B cell (primary cell): ENCODE measurements at regions not wholly inside any gene's neighbourhood (a gene's known extent, or its start where the extent isn't known, plus 50 kb on each side); places are given as distances from the start of the nearest gene placed in this dataset.

ENCODE experiments used
- EZH2 ChIP-seq: IDR thresholded peaks from 2 replicates; pipeline ENCODE4 v1.6.1; 2012; ENCODE audit warnings: borderline replicate concordance, low read depth, mild to moderate bottlenecking, moderate library complexity, low read length; ENCODE audit not compliant: insufficient read depth, poor library complexity, severe bottlenecking
- TF ChIP-seq, protein P1 (sequence below): fragments of 200-600 bp; IDR thresholded peaks from one replicate; pipeline ENCODE4 v1.8.0; 2022; ENCODE audit warnings: antibody characterized with exemption, mild to moderate bottlenecking

DNA sequence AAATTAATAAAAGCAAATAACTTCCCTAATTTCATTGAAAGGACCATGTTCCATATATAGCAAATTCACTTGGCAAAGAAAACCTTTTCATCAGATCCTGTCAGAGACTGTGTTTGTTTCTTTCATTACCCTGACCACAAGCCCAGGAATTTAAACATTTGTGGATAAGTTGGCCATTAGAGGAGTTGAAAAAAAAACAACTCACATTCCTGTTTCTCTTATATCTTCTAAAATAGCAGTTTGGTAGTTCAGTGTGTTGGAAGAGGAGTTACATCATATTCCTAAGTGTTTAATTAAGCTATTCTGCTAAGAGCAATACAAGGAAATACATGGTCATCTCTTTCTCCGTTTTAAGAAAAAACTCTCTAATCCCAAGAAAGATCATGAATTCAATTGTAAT is 505.6 kb downstream of the TLE1 start:
- TF ChIP-seq, protein P1, sequence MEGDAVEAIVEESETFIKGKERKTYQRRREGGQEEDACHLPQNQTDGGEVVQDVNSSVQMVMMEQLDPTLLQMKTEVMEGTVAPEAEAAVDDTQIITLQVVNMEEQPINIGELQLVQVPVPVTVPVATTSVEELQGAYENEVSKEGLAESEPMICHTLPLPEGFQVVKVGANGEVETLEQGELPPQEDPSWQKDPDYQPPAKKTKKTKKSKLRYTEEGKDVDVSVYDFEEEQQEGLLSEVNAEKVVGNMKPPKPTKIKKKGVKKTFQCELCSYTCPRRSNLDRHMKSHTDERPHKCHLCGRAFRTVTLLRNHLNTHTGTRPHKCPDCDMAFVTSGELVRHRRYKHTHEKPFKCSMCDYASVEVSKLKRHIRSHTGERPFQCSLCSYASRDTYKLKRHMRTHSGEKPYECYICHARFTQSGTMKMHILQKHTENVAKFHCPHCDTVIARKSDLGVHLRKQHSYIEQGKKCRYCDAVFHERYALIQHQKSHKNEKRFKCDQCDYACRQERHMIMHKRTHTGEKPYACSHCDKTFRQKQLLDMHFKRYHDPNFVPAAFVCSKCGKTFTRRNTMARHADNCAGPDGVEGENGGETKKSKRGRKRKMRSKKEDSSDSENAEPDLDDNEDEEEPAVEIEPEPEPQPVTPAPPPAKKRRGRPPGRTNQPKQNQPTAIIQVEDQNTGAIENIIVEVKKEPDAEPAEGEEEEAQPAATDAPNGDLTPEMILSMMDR = no peak
- TF ChIP-seq EZH2 = no peak
